OCI-M1 (cell line): ENCODE measurements at regions not wholly inside any gene's neighbourhood (a gene's known extent, or its start where the extent isn't known, plus 50 kb on each side); places are given as distances from the start of the nearest gene placed in this dataset.
"Not testable (repeated sequence)": the region's sequence is repeated elsewhere in the genome, so short reads cannot be mapped to it uniquely, and the experiment has no call there.

Experiments used
- DNase-seq: peaks from one replicate; lab custom pipeline; 2025; lab: John Stamatoyannopoulos, UW

DNA sequence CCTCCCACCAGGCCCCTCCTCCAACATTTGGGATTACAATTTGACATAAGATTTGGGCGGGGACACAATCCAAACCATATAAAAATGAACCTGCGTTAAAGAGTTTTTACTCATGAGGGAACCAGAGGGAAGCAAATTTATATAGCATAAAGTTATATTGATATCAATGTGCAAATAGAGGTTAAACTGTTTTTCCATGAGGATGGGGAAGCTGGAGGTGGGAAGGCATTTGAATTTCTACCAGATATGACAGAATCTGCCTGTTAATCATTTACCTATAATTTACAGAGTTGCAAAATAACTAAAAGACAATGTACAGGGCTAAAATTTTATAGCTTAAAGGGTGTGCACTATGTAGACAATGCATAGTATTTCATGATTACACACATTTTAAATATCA is 322.0 kb upstream of the FKBP1C start:
- DNase-seq: no peak

DNA sequence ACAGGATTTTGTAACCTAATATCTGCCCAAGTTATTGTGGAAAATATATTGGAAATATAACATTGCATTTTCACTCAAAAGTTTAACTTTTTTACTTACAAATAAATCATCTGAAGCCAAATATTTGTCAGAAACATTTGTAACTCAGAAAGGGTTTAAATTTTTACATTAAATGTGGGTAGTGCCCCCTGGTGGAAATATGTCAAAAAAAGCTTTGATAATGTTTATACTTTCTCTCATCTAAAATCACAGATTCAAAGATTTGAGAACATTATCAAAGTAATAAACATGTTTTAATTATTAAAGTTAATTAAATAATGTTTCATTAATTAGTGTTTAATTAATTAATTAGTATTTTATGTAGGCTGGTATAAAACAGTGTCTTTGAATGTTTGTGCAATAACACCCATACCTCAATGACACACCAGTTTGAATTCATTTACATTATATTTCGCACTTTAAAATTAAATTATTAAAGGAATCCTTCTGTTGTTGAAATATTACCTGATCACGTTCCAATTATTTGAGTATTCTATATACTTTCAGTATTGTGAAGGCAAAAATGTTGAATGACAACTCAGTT is 320.1 kb upstream of the FKBP1C start:
- peak; percentile 65 for DNase-seq

DNA sequence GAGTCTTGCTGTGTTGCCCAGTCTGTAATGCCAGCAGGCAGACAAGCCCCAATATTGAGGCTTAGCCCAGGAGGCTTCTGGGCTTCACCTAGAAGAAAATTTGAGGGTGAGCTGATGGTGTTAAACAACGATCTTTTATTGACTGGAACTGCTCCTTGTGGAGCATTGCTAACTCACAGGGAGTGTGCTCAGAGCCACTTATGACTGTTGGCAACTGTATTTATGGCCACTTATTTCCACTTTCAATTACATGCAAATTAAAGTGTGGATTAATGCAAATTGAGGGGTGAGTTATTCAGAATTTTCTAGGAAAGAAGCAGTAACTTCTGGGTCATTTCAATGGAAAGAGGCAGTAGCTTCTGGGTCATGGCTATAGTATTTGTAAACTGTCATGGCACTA is 317.2 kb upstream of the FKBP1C start:
- DNase-seq: no peak

DNA sequence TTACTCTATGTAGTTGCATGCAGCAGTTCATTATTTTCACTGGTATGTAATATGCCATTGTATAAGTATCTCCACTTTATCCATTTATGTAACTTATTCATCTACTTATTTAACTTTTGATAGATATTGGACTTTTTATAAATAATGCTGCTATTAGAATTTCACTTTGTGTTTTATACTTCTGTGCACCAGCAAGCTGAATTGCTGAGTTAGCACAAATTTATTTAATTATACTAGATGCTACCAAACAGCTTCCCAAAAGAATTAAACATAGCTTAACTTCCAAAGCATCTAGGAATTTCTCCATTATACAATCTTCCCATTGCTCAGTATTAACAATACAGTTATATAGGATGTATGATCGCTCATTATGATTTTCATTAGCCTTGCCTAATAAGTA is 308.0 kb upstream of the FKBP1C start:
- no peak for DNase-seq

DNA sequence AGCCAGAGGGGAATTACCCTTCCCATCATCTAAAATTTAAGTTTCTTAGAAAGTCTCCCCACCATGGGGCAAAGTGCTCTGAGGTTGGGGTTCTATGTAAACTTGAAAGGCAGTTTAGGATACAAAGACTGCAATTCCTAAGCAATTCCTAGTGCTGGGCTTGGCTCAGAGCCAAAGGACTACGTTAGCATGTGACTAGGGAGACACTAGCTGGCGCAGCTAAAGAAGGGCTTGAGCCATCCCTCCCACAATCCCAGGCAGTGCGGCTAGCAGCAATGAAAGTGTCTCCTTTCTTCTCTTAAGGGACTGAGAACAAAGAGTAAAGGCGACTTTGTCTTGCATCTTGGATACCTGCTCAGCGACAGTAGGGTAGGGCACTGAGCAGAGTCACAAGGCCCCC is 306.6 kb upstream of the FKBP1C start:
- DNase-seq: no peak

DNA sequence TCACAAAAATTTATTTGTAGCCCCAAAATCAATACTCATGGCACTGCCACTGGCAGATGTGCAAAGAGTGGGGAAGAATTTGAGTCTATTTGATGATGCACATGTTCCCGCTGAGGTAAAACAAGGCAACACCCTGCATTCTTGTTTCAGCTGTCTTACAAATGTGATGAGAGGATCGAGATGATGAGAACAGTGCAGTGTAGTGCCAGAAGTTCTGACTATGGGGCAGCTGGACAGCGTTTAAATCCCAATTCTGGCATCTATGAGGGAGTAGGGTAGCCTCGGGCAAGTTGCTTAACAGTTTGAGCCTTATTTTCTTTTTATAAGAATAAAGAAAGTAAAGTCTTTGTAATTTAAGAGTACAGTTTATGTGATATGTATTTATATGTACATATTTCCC is 296.7 kb upstream of the FKBP1C start:
- DNase-seq: no peak

DNA sequence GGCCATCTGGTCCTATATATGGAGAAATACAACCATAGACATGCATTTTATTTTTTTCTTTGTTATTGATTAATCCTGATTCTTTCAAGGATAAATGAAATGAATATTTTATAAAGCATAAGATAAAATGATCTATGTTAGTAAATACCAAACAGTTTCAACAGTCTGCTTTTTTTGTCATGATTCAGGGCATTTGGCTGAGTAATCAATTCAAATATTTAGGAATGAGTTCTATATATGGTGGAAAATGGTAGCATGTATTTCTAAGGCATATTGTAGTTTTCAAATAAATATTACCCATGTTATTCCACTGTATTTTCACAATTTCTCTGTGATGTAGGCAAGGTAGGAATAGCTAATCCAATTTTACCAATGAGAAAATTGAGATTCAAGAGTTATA is 287.5 kb upstream of the FKBP1C start:
- DNase-seq: no peak

DNA sequence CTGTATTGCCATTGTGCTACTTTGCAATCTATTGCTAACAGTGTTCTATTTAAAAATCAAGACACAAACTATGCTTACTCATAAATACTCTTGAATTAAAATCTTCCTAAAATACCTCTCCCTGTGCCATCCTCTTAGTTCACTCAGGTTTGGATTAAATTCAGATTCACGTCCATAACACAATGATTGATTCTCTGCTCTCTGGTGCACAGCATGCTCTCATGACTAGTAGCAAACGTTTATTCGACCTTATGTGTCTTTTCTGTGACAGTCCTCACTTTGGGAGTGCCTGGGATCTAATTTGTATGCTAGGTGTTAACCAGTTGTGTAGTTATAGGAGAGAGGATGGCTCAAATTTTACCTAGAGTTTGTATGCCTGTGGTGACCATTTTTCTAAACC is 270.4 kb upstream of the FKBP1C start:
- DNase-seq: no peak

DNA sequence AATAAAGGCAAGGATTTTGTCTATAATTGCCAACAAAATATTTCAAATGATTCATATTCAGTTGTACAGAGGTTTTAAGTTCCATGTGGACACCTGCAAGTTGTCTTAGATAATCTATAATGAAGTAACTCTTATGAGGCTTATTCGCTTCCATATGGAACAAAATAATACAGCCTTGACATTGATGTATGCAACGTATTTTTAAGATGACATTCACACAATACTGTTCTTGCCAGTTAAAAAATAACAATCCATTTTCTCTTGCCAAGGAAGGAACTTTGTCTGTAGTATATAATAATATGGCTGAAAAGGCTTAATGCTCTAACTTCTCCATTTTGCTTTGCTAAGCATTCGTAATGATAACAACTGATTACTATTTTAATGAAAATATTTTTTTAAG is 269.3 kb upstream of the FKBP1C start:
- DNase-seq: no peak

DNA sequence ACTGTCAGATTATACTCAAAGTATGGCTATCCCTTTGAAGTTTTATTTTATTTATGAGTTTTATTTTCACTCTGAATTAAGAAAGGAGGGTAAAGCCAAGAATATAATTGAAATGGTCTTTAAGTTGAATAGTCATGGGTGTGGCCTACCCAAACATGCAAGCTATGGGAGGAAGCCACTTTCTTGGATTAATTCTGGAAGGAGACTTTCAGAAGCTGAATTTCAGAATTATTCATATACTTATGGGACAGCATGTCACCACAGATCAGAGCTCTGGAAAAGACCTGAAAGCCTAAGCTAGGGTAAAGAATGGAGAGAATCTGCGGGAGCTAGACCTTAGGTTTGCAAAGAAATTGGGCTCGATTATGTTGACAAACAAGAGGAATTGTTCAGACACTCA is 242.4 kb upstream of the FKBP1C start:
- no peak for DNase-seq

DNA sequence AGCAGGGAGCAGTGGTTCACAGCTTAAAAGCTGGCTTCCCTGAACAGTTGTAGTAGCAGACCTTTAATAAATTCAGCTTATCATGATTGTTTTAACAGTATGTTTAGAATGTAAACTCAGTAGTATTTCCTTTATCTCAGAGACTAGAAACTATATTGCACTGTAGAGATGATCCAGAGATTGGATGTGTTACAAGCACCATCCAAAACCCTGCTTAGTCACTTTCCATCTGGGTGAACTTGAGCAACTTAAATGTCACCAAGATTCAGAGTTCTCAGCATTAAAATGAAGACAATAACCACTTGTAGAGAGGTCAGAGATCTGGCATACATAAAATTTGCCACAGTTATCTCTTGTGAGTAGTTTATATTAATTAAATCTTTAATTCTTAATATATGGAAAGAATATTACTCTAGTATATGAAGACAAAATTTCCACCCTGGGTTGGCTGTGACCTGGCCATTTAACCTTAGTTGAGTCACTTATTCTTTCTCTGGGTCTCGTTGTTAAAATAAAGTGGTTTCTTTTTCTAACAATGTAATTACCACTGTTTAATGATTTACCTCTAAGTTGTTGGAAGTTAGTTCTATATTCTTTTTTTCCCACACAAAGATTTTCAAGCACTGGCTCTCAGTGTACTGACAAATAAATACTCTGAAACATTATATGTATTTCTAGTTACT is 239.2 kb upstream of the FKBP1C start:
- DNase-seq: no peak

DNA sequence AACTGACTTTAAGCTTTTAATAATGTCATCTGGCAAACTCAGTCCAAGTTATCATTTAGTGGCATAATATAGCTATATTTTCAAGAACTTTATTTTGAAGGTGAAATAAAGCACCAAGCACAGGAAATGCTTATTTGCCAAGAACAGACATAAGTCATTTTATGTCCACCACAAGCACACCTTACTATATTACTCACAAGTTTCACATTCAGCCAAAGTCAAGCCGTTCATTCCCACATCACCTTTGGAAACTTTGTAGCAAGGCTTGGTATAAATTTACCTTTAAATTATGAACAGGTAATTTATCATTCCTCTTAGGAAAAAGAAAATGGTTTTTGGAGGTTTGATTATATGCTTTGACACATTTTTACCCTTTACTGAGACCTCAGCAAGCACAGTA is 236.8 kb upstream of the FKBP1C start:
- no peak for DNase-seq

DNA sequence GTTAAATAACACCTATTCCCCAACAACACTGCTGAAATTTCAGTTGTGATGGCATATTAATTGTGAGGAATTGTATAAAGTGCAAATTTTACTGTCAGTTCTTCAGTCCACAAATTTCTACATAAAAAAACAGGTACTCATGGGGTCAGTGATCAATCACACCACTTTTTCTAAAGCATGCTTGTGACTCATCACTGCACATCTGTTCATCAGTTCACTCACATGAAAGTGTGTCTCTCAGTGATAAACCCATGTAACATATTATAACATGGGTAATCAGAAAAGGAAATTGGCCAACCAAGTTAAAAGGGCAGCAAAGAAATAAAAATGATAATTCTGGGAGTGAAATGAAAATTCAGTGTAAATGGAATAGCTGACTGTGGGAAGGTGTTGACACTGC is 234.7 kb upstream of the FKBP1C start:
- no peak for DNase-seq

DNA sequence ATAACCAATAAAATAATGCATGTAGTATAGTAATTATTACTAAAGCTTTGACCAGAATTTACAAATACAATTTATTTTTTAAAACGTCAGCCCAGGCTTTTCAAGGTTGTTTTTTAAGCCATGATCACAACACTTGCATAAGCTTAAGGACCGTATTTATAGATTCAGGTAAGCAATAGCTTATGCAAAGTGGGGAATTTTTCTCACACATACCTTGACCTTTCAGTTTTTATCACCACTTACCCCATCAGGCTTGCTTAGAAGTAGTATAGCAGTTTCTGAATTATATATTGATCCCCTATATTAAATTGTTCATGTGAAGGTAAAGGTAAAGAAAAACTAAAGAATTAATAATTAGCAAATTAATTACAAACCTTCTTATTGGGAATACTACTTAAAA is 232.3 kb upstream of the FKBP1C start:
- DNase-seq: no peak

DNA sequence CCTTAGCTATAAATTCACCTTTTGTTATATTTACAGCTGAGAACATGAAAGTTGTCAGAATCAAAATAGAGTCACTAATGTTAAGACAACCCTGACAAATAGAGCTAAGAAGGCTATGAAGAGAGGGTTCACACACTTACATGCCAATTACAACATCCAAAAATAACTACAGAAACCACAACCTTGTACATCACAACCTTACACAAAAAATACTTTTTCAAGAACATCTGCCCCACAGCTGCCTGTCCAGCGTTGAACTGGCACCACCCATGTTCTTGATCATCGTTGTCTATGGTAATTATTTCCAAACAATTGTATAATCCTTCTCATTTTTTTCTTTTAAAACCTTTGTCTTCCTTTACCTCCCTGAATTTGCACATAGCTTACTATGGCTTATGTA is 231.2 kb upstream of the FKBP1C start:
- no peak for DNase-seq

DNA sequence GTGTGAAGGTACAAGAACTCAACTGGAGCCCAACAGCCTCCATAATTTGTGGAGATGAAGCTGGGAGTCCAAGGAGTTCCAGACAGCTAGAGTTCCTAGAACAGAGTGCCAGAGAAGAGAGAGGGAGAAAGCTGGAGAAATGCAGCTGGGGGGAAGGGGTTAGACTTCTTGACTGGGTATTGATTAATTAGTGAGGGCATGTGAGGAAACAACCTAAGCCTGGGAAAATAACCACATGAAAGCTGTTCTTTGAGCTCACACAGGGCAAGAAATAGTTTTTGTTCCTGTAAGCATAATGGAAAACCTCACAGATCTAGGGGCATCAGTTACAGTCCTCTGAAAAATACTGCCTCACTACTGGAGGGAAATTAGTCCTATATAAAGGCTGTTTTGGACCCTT is 230.5 kb upstream of the FKBP1C start:
- no peak for DNase-seq

DNA sequence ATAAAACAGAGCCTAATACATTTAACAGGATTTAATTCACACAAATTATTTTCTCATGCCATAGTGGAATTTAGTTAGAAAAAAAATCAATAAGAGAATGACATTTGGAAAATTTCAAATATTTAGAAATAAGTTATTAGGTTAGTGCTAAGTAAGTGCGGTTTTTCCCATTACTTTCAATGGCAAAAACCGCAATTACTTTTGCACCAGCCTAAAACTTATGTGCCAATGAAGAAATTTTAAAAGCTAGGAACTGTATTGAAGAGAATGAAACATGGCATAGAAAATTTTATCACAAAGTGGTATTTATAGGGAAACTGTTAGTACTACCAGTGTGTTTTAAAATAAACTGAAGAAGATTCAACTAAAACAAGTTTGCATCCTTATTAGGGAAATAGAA is 228.3 kb upstream of the FKBP1C start:
- no peak for DNase-seq

DNA sequence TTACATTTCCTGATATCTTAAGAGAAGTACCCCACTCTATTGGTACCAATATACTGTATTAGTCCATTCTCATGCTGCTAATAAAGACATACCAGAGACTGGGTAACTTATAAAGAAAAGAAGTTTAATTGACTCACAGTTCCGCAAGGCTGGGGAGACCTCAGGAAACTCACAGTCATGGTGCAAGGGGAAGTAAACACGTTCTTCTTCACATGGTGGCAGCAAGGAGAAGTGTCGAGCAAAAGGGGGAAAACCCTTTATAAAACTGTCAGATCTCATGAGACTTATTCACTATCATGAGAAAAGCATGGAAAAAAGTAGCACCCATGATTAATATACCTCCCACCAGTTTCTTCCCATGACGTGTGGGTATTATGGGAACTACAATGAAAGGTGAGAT is 219.6 kb upstream of the FKBP1C start:
- DNase-seq: not testable (repeated sequence)

DNA sequence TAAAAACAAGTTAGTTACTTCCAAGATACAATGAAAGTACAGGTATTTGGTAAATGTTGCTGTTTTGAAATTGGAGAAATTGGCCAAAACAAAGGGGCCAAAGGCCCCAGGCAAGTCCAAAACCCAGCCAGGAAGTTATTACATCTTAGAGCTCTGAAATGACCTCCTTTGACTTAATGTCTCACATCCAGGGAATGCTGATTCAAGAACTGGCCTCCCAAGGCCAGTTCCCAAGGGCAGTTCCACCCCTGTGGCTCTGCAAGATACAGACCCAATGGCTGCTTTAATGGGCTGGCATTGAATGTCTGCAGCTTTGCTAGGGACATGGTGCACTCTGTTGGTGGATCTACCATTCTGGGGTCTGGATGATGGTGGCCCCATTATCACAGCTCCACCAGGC is 217.3 kb upstream of the FKBP1C start:
- DNase-seq: no peak

DNA sequence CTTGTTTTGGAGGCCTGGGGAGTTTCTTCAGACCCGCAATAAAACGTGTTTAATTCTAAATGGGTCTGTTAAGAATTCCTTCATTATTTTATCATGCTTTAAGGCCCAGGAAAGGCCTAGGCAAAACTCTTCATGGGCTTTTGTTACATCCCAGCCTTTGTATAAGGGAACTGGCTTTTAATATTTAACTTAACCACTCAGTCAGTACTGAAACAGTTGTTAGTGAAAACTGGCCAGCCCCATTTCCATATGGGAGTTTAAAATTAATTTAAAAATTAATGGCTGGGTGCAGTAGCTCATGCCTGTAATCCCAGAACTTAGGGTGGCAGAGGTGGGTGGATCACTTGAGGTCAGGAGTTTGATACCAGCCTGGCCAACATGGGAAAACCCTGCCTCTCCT is 213.2 kb upstream of the FKBP1C start:
- DNase-seq: no peak

DNA sequence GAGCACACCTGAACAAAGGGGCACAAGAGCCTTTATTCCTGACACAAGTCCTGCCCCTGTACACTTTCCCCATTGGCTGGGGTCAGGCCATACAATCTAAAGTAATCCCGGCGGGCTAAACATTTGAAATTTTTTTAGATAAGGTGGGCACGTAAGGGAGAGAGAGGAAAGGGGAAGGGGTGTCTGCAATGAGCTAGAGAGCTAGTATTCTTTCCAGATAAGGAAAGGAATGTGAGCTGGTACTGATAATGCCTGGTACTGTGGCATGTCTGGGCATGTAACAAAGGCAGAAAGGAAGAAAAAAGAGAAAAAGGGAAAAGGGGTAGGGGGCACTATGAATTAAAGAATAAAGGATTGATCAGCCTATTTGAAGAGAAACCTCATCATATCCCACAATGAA is 212.0 kb upstream of the FKBP1C start:
- not testable (repeated sequence) for DNase-seq

DNA sequence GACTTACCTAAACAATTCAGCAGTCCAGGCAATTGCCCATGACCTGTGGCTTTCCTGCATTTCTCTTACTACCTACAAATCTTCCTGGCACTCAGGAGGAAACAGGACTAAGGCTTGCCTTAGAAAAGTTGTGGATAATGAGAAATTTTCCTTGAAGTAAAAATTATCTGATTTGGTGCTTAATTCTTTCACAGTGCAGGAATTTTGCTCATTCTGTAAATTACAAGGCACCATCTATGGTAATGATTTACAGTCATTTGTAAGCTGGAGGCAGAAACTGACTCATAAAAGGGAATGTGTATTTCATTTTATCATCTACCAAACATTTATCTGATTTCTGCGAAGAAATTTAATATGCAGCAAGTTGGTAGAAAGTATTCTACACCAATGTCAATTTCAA is 211.5 kb upstream of the FKBP1C start:
- no peak for DNase-seq

DNA sequence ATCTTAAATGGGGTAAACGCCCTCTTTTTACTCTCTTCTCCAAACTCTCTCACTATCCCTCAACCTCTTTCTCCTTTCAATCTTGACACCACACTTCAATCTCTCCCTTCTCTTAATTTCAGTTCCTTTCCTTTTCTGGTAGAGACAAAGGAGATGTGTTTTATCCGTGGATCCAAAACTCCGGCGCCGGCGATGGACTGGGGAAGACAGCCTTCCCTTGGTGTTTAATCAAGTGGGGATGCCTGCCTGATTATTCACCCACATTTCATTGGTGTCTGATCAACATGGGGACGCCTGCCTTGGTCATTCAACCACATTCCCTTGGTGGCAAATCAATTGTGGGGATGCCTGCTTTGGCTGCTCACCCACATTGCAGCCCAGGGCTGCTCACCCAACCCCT is 205.3 kb upstream of the FKBP1C start:
- DNase-seq: not testable (repeated sequence)

DNA sequence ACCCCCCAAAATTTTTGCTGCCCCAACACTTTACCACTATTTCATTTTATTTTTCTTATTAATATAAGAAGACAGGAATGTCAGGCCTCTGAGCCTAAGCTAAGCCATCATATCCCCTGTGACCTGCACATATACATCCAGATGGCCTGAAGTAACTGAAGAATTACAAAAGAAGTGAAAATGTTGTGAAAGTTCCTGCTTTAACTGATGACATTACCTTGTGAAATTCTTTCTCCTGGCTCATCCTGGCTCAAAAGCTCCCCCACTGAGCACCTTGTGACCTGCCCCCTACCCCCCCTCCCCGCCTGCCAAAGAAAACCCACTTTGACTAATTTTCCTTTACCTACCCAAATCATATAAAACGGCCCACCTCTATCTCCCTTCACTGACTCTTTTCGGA is 200.3 kb upstream of the FKBP1C start:
- not testable (repeated sequence) for DNase-seq
